Upper lobe of left lung (tissue), 4 donors: ENCODE measurements at regions not wholly inside any gene's neighbourhood (a gene's known extent, or its start where the extent isn't known, plus 50 kb on each side); places are given as distances from the start of the nearest gene placed in this dataset.
"Not testable (repeated sequence)": the region's sequence is repeated elsewhere in the genome, so short reads cannot be mapped to it uniquely, and the experiment has no call there.

Source experiments
- EP300 ChIP-seq, 4 donors: sonication (generic); formaldehyde crosslinking; IDR thresholded peaks; one replicate each; pipeline ENCODE4 v1.5.1; 2017; ENCODE audit warnings: antibody characterized with exemption in 4 of 4, control low read depth in 2 of 4
- POLR2A ChIP-seq, 4 donors: fragments of 450-650 bp; IDR thresholded peaks; one replicate each; pipeline ENCODE4 v1.5.1; 2016 to 2017; ENCODE audit warnings: antibody characterized with exemption in 4 of 4, mild to moderate bottlenecking in 2 of 4
- POLR2AphosphoS5 ChIP-seq, 2 donors: sonication (generic); formaldehyde crosslinking; IDR thresholded peaks; one replicate each; pipeline ENCODE4 v1.5.1; 2017; ENCODE audit warnings: antibody characterized with exemption in 2 of 2
- TF ChIP-seq, protein P1 (sequence below), 6 experiments: fragments of 450-650 bp in 4 of 6; fragments of 200-600 bp in 2 of 6; sonication (generic) in 2 of 6; IDR thresholded peaks; one replicate each; pipeline ENCODE4 v1.5.1; 2016 to 2019; ENCODE audit warnings: antibody characterized with exemption in 6 of 6

DNA sequence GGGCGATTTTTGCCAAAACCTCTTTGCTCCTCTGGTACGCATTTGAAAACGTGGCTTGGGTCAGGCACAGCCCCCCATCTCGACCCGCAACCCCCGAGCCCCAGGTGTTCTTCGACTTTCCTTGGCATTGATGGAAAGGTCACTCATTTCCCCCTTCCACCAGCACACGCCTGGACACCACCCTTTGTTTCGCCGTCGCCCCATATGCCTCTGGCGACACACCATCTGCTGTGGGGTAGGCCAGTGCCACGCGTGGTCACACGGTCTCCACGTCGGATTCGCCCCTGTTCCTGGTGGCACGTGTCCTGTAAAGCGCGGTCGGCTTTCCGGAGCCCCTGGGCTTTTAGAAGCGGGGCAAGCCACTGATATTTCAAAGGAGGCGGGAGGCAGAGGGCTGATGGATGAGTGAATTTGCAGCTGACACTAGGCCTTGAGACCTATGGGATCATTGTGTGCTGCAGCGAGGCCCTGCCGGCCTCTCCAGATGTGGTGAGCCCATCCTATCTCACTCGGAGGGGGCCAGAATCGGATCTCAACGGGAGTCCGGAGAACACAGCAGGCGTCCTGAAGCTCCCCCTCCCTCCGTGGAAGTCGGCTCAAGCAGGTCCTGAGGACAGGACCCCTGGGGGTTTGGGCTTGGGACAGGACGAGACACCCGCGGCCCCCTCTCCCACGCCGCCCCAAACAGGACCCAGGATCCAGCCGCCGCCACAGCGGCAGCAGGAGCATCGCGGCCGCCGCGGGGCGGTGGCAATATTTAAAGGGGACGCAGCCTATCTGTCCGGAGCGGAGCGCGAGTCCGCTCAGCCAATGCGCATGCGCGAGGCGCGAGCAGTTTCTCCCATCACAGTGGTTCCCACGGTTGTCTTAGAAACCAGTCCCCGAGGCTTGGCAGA lies 100.0 kb upstream of the FOXD4L5 start:
- not testable (repeated sequence) for TF ChIP-seq POLR2A, POLR2AphosphoS5, EP300 (IDR thresholded peaks at IDR 0.05)
- TF ChIP-seq, protein P1, sequence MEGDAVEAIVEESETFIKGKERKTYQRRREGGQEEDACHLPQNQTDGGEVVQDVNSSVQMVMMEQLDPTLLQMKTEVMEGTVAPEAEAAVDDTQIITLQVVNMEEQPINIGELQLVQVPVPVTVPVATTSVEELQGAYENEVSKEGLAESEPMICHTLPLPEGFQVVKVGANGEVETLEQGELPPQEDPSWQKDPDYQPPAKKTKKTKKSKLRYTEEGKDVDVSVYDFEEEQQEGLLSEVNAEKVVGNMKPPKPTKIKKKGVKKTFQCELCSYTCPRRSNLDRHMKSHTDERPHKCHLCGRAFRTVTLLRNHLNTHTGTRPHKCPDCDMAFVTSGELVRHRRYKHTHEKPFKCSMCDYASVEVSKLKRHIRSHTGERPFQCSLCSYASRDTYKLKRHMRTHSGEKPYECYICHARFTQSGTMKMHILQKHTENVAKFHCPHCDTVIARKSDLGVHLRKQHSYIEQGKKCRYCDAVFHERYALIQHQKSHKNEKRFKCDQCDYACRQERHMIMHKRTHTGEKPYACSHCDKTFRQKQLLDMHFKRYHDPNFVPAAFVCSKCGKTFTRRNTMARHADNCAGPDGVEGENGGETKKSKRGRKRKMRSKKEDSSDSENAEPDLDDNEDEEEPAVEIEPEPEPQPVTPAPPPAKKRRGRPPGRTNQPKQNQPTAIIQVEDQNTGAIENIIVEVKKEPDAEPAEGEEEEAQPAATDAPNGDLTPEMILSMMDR (IDR thresholded peaks at IDR 0.05): not testable (repeated sequence)
